Ureter (tissue), 1 donor: ENCODE measurements at regions not wholly inside any gene's neighbourhood (a gene's known extent, or its start where the extent isn't known, plus 50 kb on each side); places are given as distances from the start of the nearest gene placed in this dataset.

Experiments used
- DNase-seq: peaks from one replicate; pipeline ENCODE4 v3.0.0-alpha.2; 2020; ENCODE audit warnings: low spot score
- donor health status: DM: yes; HTN: yes; CAD: no.

GRCh38 chr2:129689653-129690448, 289.6 kb upstream of the RAB6C start:
- DNase-seq, result no peak

- DNase-seq, result no peak
These were observed 284.0 kb upstream of the RAB6C start for GRCh38 chr2:129695496-129695895.

- DNase-seq, result no peak
These were observed 280.9 kb upstream of the RAB6C start for GRCh38 chr2:129698593-129698992.

- no peak for DNase-seq
These were observed 279.5 kb upstream of the RAB6C start for GRCh38 chr2:129699781-129700573.

GRCh38 chr2:129702416-129703176, 276.9 kb upstream of the RAB6C start:
- no peak for DNase-seq

GRCh38 chr2:129705085-129705484, 274.4 kb upstream of the RAB6C start:
- DNase-seq, result no peak

- no peak for DNase-seq
These were observed 271.7 kb upstream of the RAB6C start for GRCh38 chr2:129707800-129708199.

- DNase-seq, result no peak
These were observed 271.1 kb upstream of the RAB6C start for GRCh38 chr2:129708221-129708967.

GRCh38 chr2:129709001-129709955, 270.2 kb upstream of the RAB6C start:
- no peak for DNase-seq

- no peak for DNase-seq
These were observed 269.4 kb upstream of the RAB6C start for GRCh38 chr2:129709956-129710598.

GRCh38 chr2:129710670-129711495, 268.6 kb upstream of the RAB6C start:
- DNase-seq, result no peak

GRCh38 chr2:129711816-129712675, 267.4 kb upstream of the RAB6C start:
- no peak for DNase-seq

GRCh38 chr2:129712676-129712985, 266.8 kb upstream of the RAB6C start:
- DNase-seq, result no peak

- no peak for DNase-seq
These were observed 266.1 kb upstream of the RAB6C start for GRCh38 chr2:129713337-129713736.

GRCh38 chr2:129716781-129717559, 262.5 kb upstream of the RAB6C start:
- no peak for DNase-seq

- no peak for DNase-seq
These were observed 261.8 kb upstream of the RAB6C start for GRCh38 chr2:129717560-129718130.

- no peak for DNase-seq
These were observed 260.1 kb upstream of the RAB6C start for GRCh38 chr2:129719335-129719734.
